Kidney (tissue), 13 donors: ENCODE measurements at regions not wholly inside any gene's neighbourhood (a gene's known extent, or its start where the extent isn't known, plus 50 kb on each side); places are given as distances from the start of the nearest gene placed in this dataset.

Experiments used
- DNase-seq, 5 donors: peaks; one replicate each; pipeline ENCODE4 v3.0.0-alpha.2; 2013 to 2020
- FAIRE-seq: peaks from 2 replicates; lab custom pipeline; 2012; peaks lifted over from hg19 to GRCh38; lab: Jason Lieb, UNC
- H3K27ac ChIP-seq, 2 donors: one replicate each; pipeline ENCODE4 v1.7.0; 2013; ENCODE audit warnings: low read depth in 2 of 2, low read length in 2 of 2, inconsistent platforms in 1 of 2
- H3K27me3 ChIP-seq: one replicate; pipeline ENCODE4 v1.7.1; 2013; ENCODE audit warnings: low read length, inconsistent platforms; ENCODE audit not compliant: control insufficient read depth, insufficient read depth
- H3K36me3 ChIP-seq, 3 donors: one replicate each; pipeline versions ENCODE4 v1.7.0 to v1.7.1; 2013; ENCODE audit warnings: low read length in 3 of 3, control low read depth in 1 of 3, inconsistent platforms in 1 of 3; ENCODE audit not compliant: insufficient read depth in 3 of 3, control insufficient read depth in 2 of 3
- H3K4me1 ChIP-seq, 3 donors: one replicate each; pipeline versions ENCODE4 v1.7.0 to v1.7.1; 2013; ENCODE audit warnings: low read length in 3 of 3, inconsistent platforms in 1 of 3, low read depth in 1 of 3; ENCODE audit not compliant: control insufficient read depth in 2 of 3, insufficient read depth in 2 of 3
- H3K4me3 ChIP-seq, 3 donors: one replicate each; pipeline versions ENCODE4 v1.7.0 to v1.8.1; 2013; ENCODE audit warnings: low read length in 3 of 3, control low read depth in 1 of 3, inconsistent platforms in 1 of 3
- H3K9ac ChIP-seq, 3 donors: one replicate each; pipeline versions ENCODE4 v1.7.0 to v1.7.1; 2013; ENCODE audit warnings: low read length in 3 of 3, control low read depth in 1 of 3, inconsistent platforms in 1 of 3
- H3K9me3 ChIP-seq, 3 donors: one replicate each; pipeline versions ENCODE4 v1.7.0 to v1.7.1; 2013; ENCODE audit warnings: low read length in 3 of 3, control low read depth in 1 of 3, inconsistent platforms in 1 of 3; ENCODE audit not compliant: control insufficient read depth in 2 of 3, insufficient read depth in 1 of 3
- intact Hi-C: fragments of 100-400 bp; cut with DNase I; formaldehyde crosslinking; loops from one replicate; pipeline ENCODE4 v1.11.1; 2022
- TF ChIP-seq, protein P1 (sequence below): IDR thresholded peaks from 3 replicates; pipeline ENCODE4 v1.5.1; 2012; ENCODE audit warnings: mild to moderate bottlenecking, moderate library complexity, borderline replicate concordance; ENCODE audit not compliant: insufficient read depth; ENCODE audit errors: extremely low read depth
- donor health status: control.
- donor health status: control.
- donor health status: control.
- donor health status: control.
- donor health status: control.
- donor health status: DM: yes; HTN: yes; CAD: no.
- donor health status: Normal renal cell carcinoma (clear cell type).

GRCh38 chr15:35771746-35772442, 225.9 kb upstream of the DPH6 start:
- FAIRE-seq = no peak

DNA sequence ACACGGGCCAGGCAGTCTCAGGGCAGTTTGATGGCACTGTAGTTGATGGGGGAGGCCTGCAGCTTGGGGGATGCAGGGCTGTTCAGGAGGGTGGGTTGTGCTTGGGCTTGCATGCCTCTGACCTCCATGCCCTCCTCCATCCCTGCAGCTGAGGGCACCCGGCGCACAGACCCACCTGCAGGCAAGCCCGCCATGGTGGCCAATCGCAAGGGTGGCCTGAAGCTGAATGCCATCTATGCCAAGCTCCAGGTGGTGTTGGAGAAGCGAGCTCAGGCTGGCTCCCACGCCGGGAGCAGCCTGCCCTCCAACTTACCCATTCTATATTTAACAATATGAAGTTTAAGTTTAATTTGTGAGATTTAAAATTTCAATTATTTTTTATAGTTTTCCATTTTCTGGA, 228.7 kb upstream of the DPH6 start:
- Histone ChIP-seq H3K4me3 (no peak overlapping the region), H3K4me1 (no peaks in the 10 kb centered on the region), H3K9ac (no peak overlapping the region), H3K9me3 (no peaks in the 10 kb centered on the region), H3K27me3 (no peaks in the 10 kb centered on the region), H3K27ac (no peak overlapping the region), H3K36me3 (no peaks in the 10 kb centered on the region)
- DNase-seq (peak in 1 of 5 donors; percentile 70), FAIRE-seq (no peak)
- TF ChIP-seq, protein P1, sequence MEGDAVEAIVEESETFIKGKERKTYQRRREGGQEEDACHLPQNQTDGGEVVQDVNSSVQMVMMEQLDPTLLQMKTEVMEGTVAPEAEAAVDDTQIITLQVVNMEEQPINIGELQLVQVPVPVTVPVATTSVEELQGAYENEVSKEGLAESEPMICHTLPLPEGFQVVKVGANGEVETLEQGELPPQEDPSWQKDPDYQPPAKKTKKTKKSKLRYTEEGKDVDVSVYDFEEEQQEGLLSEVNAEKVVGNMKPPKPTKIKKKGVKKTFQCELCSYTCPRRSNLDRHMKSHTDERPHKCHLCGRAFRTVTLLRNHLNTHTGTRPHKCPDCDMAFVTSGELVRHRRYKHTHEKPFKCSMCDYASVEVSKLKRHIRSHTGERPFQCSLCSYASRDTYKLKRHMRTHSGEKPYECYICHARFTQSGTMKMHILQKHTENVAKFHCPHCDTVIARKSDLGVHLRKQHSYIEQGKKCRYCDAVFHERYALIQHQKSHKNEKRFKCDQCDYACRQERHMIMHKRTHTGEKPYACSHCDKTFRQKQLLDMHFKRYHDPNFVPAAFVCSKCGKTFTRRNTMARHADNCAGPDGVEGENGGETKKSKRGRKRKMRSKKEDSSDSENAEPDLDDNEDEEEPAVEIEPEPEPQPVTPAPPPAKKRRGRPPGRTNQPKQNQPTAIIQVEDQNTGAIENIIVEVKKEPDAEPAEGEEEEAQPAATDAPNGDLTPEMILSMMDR = no peak
- intact Hi-C loops = no loop called here

More at GRCh38 chr15:35771746-35772442, 225.9 kb upstream of the DPH6 start:
- Histone ChIP-seq H3K9me3 (no peaks in the 10 kb centered on the region), H3K4me1 (no peaks in the 10 kb centered on the region), H3K36me3 (no peaks in the 10 kb centered on the region), H3K9ac (no peak overlapping the region), H3K27ac (no peak overlapping the region), H3K4me3 (no peak overlapping the region), H3K27me3 (no peaks in the 10 kb centered on the region)
- no peak for DNase-seq
- intact Hi-C loops = no loop called here
- TF ChIP-seq, protein P1 = no peak

- intact Hi-C loops = no loop called here
- Histone ChIP-seq H3K4me3 (no peak overlapping the region), H3K9ac (no peak overlapping the region), H3K4me1 (no peaks in the 10 kb centered on the region), H3K9me3 (no peaks in the 10 kb centered on the region), H3K36me3 (no peaks in the 10 kb centered on the region), H3K27ac (no peak overlapping the region), H3K27me3 (no peaks in the 10 kb centered on the region)
- DNase-seq = no peak
- TF ChIP-seq, protein P1 = no peak
- no peak for FAIRE-seq
Measured at GRCh38 chr15:35775471-35775870, 229.5 kb upstream of the DPH6 start.
